ENCODE measurements at regions not wholly inside any gene's neighbourhood (a gene's known extent, or its start where the extent isn't known, plus 50 kb on each side); places are given as distances from the start of the nearest gene placed in this dataset.

DNA sequence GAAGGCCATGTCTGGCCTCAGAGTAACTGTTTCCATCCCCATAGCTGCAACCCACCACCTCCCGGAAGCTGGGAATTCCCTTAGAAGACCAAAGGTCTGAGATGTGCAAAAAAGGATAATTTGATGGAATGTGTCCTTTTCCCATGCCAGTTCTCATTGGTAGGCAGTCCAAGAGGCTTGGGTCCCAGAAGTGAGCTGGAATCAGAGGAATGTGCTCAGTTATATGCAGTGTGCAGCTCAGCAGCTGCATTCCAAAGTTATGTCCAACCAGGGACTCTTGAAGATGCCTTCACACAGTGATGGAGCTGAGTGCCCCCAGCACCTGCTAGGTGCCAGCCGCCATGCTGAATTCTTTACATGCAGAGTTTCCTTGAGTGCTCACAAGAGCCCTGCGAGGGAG lies 583.9 kb upstream of the TBX3 start:
- Histone ChIP-seq H3K4me1 (no peaks in the 10 kb centered on the region), H3K27ac (no peak overlapping the region), H3K4me3 (replicated peaks in 1 of 3) (no peak overlapping the region), H3K27me3 (no peaks in the 10 kb centered on the region), H3K36me3 (no peaks in the 10 kb centered on the region), H3K9me3 (no peaks in the 10 kb centered on the region)
- intact Hi-C loops (cut with DNase I) = no loop called here
- TF ChIP-seq, protein P1, sequence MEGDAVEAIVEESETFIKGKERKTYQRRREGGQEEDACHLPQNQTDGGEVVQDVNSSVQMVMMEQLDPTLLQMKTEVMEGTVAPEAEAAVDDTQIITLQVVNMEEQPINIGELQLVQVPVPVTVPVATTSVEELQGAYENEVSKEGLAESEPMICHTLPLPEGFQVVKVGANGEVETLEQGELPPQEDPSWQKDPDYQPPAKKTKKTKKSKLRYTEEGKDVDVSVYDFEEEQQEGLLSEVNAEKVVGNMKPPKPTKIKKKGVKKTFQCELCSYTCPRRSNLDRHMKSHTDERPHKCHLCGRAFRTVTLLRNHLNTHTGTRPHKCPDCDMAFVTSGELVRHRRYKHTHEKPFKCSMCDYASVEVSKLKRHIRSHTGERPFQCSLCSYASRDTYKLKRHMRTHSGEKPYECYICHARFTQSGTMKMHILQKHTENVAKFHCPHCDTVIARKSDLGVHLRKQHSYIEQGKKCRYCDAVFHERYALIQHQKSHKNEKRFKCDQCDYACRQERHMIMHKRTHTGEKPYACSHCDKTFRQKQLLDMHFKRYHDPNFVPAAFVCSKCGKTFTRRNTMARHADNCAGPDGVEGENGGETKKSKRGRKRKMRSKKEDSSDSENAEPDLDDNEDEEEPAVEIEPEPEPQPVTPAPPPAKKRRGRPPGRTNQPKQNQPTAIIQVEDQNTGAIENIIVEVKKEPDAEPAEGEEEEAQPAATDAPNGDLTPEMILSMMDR (IDR thresholded peaks at IDR 0.05) = no peak
- TF ChIP-seq POLR2A (IDR thresholded peaks at IDR 0.05) = no peak
- 68 to 71% methylated on average over 3 of the region's 3 CpGs for WGBS, 2 donors
- no peak for DNase-seq

DNA sequence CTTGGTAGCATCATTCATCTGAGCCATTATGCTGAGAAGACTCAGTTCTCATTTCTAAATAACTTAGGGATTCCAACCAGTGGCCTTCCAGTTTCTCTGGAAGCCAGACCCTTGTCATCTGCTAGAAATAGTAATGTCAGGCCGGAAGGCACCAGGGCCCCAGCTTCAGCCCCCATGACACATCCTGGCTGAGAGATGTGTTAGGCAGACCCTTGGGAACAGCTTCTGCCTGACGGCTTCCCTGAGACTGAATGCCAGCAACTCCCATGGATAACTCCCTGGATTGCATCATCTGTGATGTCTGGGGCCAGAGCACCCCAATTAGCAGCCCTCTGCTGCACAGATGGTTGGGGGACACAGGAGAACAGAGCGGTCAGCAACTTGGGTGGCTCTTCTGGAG lies 583.5 kb upstream of the TBX3 start:
- WGBS, 2 donors = 80 to 100% methylated on average over 1 of the region's 3 CpGs
- no peak for DNase-seq
- no peaks in the 10 kb centered on the region for H3K36me3 ChIP-seq
- intact Hi-C loops (cut with DNase I) = no loop called here
- H3K27ac ChIP-seq = no peak overlapping the region
- no peak overlapping the region for H3K4me3 ChIP-seq (replicated peaks in 1 of 3)
- no peaks in the 10 kb centered on the region for H3K27me3 ChIP-seq
- no peaks in the 10 kb centered on the region for H3K4me1 ChIP-seq
- TF ChIP-seq, protein P1 (IDR thresholded peaks at IDR 0.05) = no peak
- TF ChIP-seq POLR2A (IDR thresholded peaks at IDR 0.05) = no peak
- no peaks in the 10 kb centered on the region for H3K9me3 ChIP-seq

DNA sequence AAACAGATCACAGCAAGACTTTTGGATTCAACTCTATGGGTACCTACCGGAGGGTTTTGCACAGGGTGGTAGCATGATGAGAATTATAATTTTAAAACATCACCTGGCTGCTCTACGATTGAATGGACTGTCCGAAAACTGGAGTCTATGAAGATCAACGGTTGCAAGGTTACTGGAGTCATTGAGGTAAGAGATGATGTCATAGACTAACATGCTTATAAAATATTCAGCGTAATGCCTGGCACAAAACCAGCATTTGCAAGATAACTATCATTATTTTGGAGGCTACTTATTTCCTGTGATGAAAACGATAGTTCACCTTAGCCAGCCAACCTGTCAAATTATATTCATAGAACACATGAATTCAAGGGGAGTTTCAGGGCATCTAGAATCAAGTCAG lies 580.6 kb upstream of the TBX3 start:
- intact Hi-C loops (cut with DNase I) = no loop called here
- Histone ChIP-seq H3K27ac (no peak overlapping the region), H3K4me1 (no peaks in the 10 kb centered on the region), H3K36me3 (no peaks in the 10 kb centered on the region), H3K9me3 (no peaks in the 10 kb centered on the region), H3K27me3 (no peaks in the 10 kb centered on the region), H3K4me3 (replicated peaks in 1 of 3) (no peak overlapping the region)
- 88 to 91% methylated on average over 6 of the region's 6 CpGs for WGBS, 2 donors
- DNase-seq = no peak
- TF ChIP-seq, protein P1 (IDR thresholded peaks at IDR 0.05) = no peak
- TF ChIP-seq POLR2A (IDR thresholded peaks at IDR 0.05) = no peak

DNA sequence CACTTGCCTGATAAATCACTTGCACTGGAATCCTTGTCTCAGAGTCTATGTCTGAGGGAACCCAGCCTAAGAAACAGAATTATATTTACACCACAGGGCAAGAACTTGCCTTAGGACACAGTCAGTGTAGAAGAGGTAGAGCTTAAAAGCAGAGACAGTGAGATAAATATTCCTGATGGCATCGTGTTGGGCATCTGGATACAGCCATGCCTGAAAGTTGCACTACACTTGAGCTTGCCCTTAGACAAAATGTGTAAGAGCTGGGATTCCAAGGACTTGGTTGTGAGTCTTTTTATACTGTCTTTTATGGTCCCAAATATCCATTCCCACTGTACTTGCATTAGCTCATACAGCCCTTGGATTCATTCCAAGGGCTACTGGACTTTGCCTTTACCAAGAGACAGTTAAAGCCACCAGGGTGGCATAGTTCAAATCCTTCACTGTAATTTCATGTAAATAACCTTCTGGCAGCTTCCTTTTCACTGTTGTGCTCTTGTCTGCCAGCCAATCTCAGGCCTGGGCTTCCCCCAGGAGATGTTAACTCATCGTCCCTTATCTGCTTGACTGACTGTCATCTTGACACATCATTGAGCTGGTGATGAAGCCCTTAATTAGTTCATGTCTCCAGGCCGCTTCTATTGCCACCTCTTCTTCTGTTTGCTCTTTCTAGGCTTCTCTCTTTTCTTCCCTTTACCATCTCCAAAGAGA lies 577.9 kb upstream of the TBX3 start:
- Histone ChIP-seq H3K4me1 (no peaks in the 10 kb centered on the region), H3K4me3 (replicated peaks in 1 of 3) (no peak overlapping the region), H3K9me3 (no peaks in the 10 kb centered on the region), H3K27ac (no peak overlapping the region), H3K27me3 (no peaks in the 10 kb centered on the region), H3K36me3 (no peaks in the 10 kb centered on the region)
- WGBS, 2 donors = 59 to 86% methylated on average over 3 of the region's 3 CpGs
- intact Hi-C loops (cut with DNase I) = no loop called here
- TF ChIP-seq, protein P1 (IDR thresholded peaks at IDR 0.05) = no peak
- TF ChIP-seq POLR2A (IDR thresholded peaks at IDR 0.05) = no peak
- DNase-seq = no peak

DNA sequence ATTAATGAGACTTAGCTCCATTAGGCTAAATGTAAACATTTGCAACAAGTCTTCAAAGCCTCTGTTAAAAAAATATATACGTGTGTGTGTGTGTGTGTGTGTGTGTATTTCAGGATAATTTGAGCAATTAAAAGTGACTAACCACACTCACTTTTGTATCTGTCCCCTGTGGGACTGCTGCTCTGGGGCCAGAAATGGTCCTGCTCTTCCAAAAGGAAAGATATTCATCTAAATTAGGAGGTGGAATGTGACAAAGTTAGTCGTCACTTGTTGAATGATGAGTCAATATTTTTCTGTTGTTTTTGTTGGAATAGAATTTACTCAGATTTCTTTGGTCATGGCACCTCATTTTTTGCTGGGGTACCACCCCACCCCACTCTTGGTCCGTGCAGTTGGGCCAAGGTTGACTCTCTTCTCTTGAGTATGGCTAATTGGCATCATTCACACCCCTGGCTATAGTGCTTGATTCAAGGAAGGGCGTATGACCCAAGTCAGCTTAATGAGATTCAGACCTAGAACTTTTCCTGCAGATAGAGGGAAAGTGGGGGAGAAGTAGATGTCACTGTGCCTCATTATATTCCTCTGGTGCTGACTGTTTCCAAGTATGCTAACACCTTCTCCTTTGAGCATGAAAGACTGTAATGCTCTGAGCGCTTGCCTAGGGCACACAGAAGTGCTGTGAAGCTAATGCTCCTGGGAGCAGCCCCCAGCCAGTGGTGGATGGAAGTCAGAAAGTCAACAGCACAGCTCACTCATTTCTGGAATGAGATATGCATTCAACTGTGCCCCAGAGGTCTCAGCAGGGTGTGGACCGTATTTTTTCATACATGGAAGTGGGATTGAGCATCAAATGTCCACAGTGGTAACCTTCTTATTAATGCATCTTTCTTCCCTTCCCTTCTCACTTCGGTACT lies 577.0 kb upstream of the TBX3 start:
- intact Hi-C loops (cut with DNase I) = no loop called here
- H3K9me3 ChIP-seq = no peaks in the 10 kb centered on the region
- WGBS, 2 donors = 69 to 75% methylated on average over 7 of the region's 7 CpGs
- no peak overlapping the region for H3K4me3 ChIP-seq (replicated peaks in 1 of 3)
- no peak for DNase-seq
- no peaks in the 10 kb centered on the region for H3K36me3 ChIP-seq
- H3K4me1 ChIP-seq = no peaks in the 10 kb centered on the region
- H3K27me3 ChIP-seq = no peaks in the 10 kb centered on the region
- no peak overlapping the region for H3K27ac ChIP-seq
- TF ChIP-seq, protein P1 (IDR thresholded peaks at IDR 0.05) = no peak
- no peak for TF ChIP-seq POLR2A (IDR thresholded peaks at IDR 0.05)

All from thyroid gland (tissue), 4 donors.